K562 (cell line): ENCODE measurements at regions not wholly inside any gene's neighbourhood (a gene's known extent, or its start where the extent isn't known, plus 50 kb on each side); places are given as distances from the start of the nearest gene placed in this dataset.

ENCODE experiments used
- ATAC-seq: fragments of 200-7000 bp; cut with Tn5 transposase; 3 replicates; pipeline ENCODE4 v1.9.1; 2020; ENCODE audit warnings: moderate library complexity
- BruUV-seq: library from RNA; stranded (reverse); fragments of 400-500 nt; replicated peaks from 2 replicates; lab custom pipeline; 2021; lab: Mats Ljungman, UMichigan
- CTCF ChIA-PET: fragments of 300-600 bp; formaldehyde crosslinking; extraction: SDS; loops from one replicate; lab custom pipeline; 2021; ENCODE audit warnings: low intra/inter-chr PET ratio; lab: Yijun Ruan, JAX
- POLR2A ChIA-PET: fragments of 300-600, 350-650 bp; sonication (Branson Sonifier 250); formaldehyde crosslinking; extraction: SDS; loops from one replicate; lab custom pipeline; 2021; ENCODE audit warnings: antibody characterized with exemption, inconsistent platforms; lab: Yijun Ruan, JAX
- DNase-seq, 4 experiments: peaks; one replicate each; pipeline versions ENCODE4 v3.0.0 to v3.0.0-alpha.2; 2011 to 2018; ENCODE audit warnings: low spot score in 3 of 4, mixed read lengths in 3 of 4; ENCODE audit errors: extremely low read depth in 1 of 4
- FAIRE-seq: peaks from 2 replicates; lab custom pipeline; 2011; peaks lifted over from hg19 to GRCh38; lab: Jason Lieb, UNC
- H2AFZ ChIP-seq: 2 replicates; pipeline ENCODE4 v1.6.0; 2011; ENCODE audit warnings: low read depth, low read length, control low read depth, inconsistent platforms
- H3K27ac ChIP-seq: fragments of 200-600 bp; 3 replicates; pipeline ENCODE4 v1.8.0; 2011; ENCODE audit warnings: low read depth, mild to moderate bottlenecking, control low read depth, inconsistent platforms, low read length, moderate library complexity, mixed read lengths; ENCODE audit errors: extremely low read depth
- H3K27me3 ChIP-seq, 2 experiments: fragments of 300-600 bp in 1 of 2; 2 replicates in 1 of 2; 3 replicates in 1 of 2; pipeline versions ENCODE4 v1.6.0 to v1.8.0; 2011; ENCODE audit warnings: inconsistent platforms in 2 of 2, low read length in 2 of 2, mild to moderate bottlenecking in 1 of 2, mixed read lengths in 1 of 2, moderate library complexity in 1 of 2; ENCODE audit not compliant: control insufficient read depth in 2 of 2, insufficient read depth in 2 of 2
- H3K36me3 ChIP-seq: fragments of 300-600 bp; 3 replicates; pipeline ENCODE4 v1.8.0; 2011; ENCODE audit warnings: mild to moderate bottlenecking, low read length, inconsistent platforms; ENCODE audit not compliant: control insufficient read depth, insufficient read depth
- H3K4me1 ChIP-seq, 2 experiments: fragments of 200-600 bp in 1 of 2; replicated peaks in 1 of 2; 2 replicates in 1 of 2; 3 replicates in 1 of 2; pipeline versions ENCODE4 v1.5.1 to v1.8.0; 2011; ENCODE audit warnings: inconsistent platforms in 2 of 2, low read length in 2 of 2, mild to moderate bottlenecking in 1 of 2, mixed read lengths in 1 of 2, moderate library complexity in 1 of 2; ENCODE audit not compliant: control insufficient read depth in 2 of 2, insufficient read depth in 2 of 2
- H3K4me2 ChIP-seq: 2 replicates; pipeline ENCODE4 v1.6.1; 2011; ENCODE audit warnings: low read length, control low read depth, inconsistent platforms, mixed read lengths; ENCODE audit not compliant: insufficient read depth
- H3K4me3 ChIP-seq: fragments of 200-600 bp; sonication (generic), shearing (Covaris generic); 2 replicates; pipeline ENCODE4 v1.5.1; 2016; ENCODE audit warnings: control low read depth, inconsistent platforms
- H3K79me2 ChIP-seq: fragments of 200-600 bp; 3 replicates; pipeline ENCODE4 v1.8.0; 2011; ENCODE audit warnings: low read length, inconsistent platforms; ENCODE audit not compliant: control insufficient read depth, insufficient read depth
- H3K9ac ChIP-seq, 2 experiments: 2 replicates each; pipeline versions ENCODE4 v1.6.0 to v1.6.1; 2011; ENCODE audit warnings: low read depth in 2 of 2, low read length in 2 of 2, control low read depth in 1 of 2, inconsistent platforms in 1 of 2, mild to moderate bottlenecking in 1 of 2, mixed read lengths in 1 of 2; ENCODE audit not compliant: insufficient read depth in 1 of 2
- H3K9me1 ChIP-seq: one replicate; pipeline ENCODE4 v1.6.0; 2011; ENCODE audit warnings: inconsistent platforms, mild to moderate bottlenecking, low read length, moderate library complexity; ENCODE audit not compliant: control insufficient read depth, insufficient read depth
- H3K9me3 ChIP-seq: replicated peaks from 2 replicates; pipeline ENCODE4 v1.5.1; 2011; ENCODE audit warnings: low read depth, low read length, inconsistent platforms; ENCODE audit not compliant: control insufficient read depth, insufficient read depth
- H4K20me1 ChIP-seq: replicated peaks from 2 replicates; pipeline ENCODE4 v1.6.1; 2011; ENCODE audit warnings: low read length, inconsistent platforms, mixed read lengths; ENCODE audit not compliant: control insufficient read depth, insufficient read depth
- ADNP ChIP-seq: fragments of 200-800 bp; sonication (Bioruptor generic); IDR thresholded peaks from 2 replicates; pipeline ENCODE4 v1.6.1; 2016; ENCODE audit warnings: missing genetic modification characterization, missing compliant biosample characterization
- CEBPB ChIP-seq: fragments of 450-650 bp; IDR thresholded peaks from 2 replicates; pipeline ENCODE4 v1.6.1; 2016; ENCODE audit warnings: missing genetic modification characterization, missing compliant biosample characterization
- ETS2 ChIP-seq: IDR thresholded peaks from 2 replicates; pipeline ENCODE4 v1.6.1; 2016; ENCODE audit warnings: borderline replicate concordance, missing genetic modification characterization, mild to moderate bottlenecking, moderate library complexity, missing compliant biosample characterization; ENCODE audit not compliant: poor library complexity, severe bottlenecking
- HMGN3 ChIP-seq: IDR thresholded peaks from 2 replicates; pipeline ENCODE4 v1.6.1; 2011; ENCODE audit warnings: borderline replicate concordance, low read depth, mild to moderate bottlenecking, mixed read lengths, low read length; ENCODE audit not compliant: insufficient read length; ENCODE audit errors: extremely low read depth
- HNRNPK ChIP-seq: fragments of 200-400 bp; formaldehyde crosslinking; IDR thresholded peaks from one replicate; pipeline ENCODE4 v1.6.1; 2018; ENCODE audit warnings: mild to moderate bottlenecking, low read depth, low read length; ENCODE audit not compliant: poor library complexity, severe bottlenecking
- KLF10 ChIP-seq: fragments of 250-450 bp; sonication (Bioruptor Pico); IDR thresholded peaks from 2 replicates; pipeline ENCODE4 v1.6.1; 2021; ENCODE audit warnings: matching md5 sums
- MXI1 ChIP-seq: IDR thresholded peaks from 2 replicates; pipeline ENCODE4 v1.6.1; 2011; ENCODE audit warnings: low read depth, mild to moderate bottlenecking, improper control_type of control experiment, low read length
- NR4A1 ChIP-seq, 2 experiments: fragments of 250-450 bp in 1 of 2; fragments of 450-650 bp in 1 of 2; sonication (Bioruptor Pico) in 1 of 2; IDR thresholded peaks; 2 replicates each; pipeline versions ENCODE4 v1.4.0 to v1.6.1; 2016 to 2020; ENCODE audit warnings: mild to moderate bottlenecking in 2 of 2, missing compliant biosample characterization in 1 of 2, missing genetic modification characterization in 1 of 2, moderate library complexity in 1 of 2
- NRF1 ChIP-seq, 2 experiments: fragments of 450-650 bp; IDR thresholded peaks in 1 of 2; conservative IDR thresholded peaks in 1 of 2; 2 replicates each; pipeline ENCODE4 v1.6.1; 2014; ENCODE audit warnings: mild to moderate bottlenecking in 2 of 2
- POLR2H ChIP-seq: IDR thresholded peaks from 2 replicates; pipeline ENCODE4 v1.6.1; 2016; ENCODE audit warnings: missing genetic modification characterization, low read depth, mild to moderate bottlenecking, control low read depth, missing compliant biosample characterization, moderate library complexity
- PPARD ChIP-seq: fragments of 250-450 bp; sonication (Bioruptor Pico); IDR thresholded peaks from 2 replicates; pipeline ENCODE4 v1.8.0; 2022; ENCODE audit warnings: inconsistent platforms, mild to moderate bottlenecking, moderate library complexity
- PREB ChIP-seq: sonication (generic); formaldehyde crosslinking; IDR thresholded peaks from 2 replicates; pipeline ENCODE4 v1.8.1; 2023; ENCODE audit warnings: mild to moderate bottlenecking, missing genetic modification reagents
- SMAD4 ChIP-seq: fragments of 250-450 bp; sonication (Bioruptor Pico); conservative IDR thresholded peaks from 2 replicates; pipeline ENCODE4 v1.8.0; 2021; ENCODE audit warnings: inconsistent platforms, mild to moderate bottlenecking, moderate library complexity
- SP1 ChIP-seq: sonication (generic); formaldehyde crosslinking; IDR thresholded peaks from 2 replicates; pipeline ENCODE4 v1.8.1; 2022; ENCODE audit warnings: mild to moderate bottlenecking, missing genetic modification reagents
- TCF7L2 ChIP-seq: fragments of 150-350 bp; IDR thresholded peaks from 2 replicates; pipeline ENCODE4 v1.6.1; 2016; ENCODE audit warnings: low read depth, mild to moderate bottlenecking, low read length, moderate library complexity
- ZEB2 ChIP-seq: fragments of 450-650 bp; IDR thresholded peaks from 2 replicates; pipeline ENCODE4 v1.6.1; 2016
- ZNF146 ChIP-seq: IDR thresholded peaks from one replicate; pipeline ENCODE4 v1.6.1; 2018; ENCODE audit warnings: missing compliant biosample characterization; ENCODE audit not compliant: unreplicated experiment
- ZNF384 ChIP-seq: IDR thresholded peaks from 2 replicates; pipeline ENCODE4 v1.6.1; 2012; ENCODE audit warnings: low read depth, low read length, improper control_type of control experiment
- WGBS: fragments of 100-300 bp; shearing (Covaris generic); methylation state at CpG from one replicate; pipeline ENCODE4 v1.1.6; 2016; ENCODE audit warnings: low coverage, mixed read lengths; ENCODE audit not compliant: insufficient coverage; ENCODE audit errors: missing lambda C conversion rate; 5-methylcytosine and 5-hydroxymethylcytosine counted together
- in situ Hi-C: fragments of 300-500 bp; cut with MboI; formaldehyde crosslinking; loops from 4 replicates; pipeline ENCODE4 v1.15.0; 2018; ENCODE audit warnings: inconsistent platforms, mixed read lengths
- intact Hi-C: fragments of 100-400 bp; cut with micrococcal nuclease; formaldehyde crosslinking; loops from 2 replicates; pipeline ENCODE4 v1.14.2; 2022

GRCh38 chr13:70634893-70635292, 526.6 kb upstream of the KLHL1 start:
- intact Hi-C loops: no loop called here
- POLR2A ChIA-PET: no interaction called here
- TF ChIP-seq HNRNPK (no peak), PREB (no peak), SMAD4 (CRISPR knock-in tag) (no peak), NR4A1 (CRISPR knock-in tag; IDR thresholded peaks at IDR 0.05) (no peak), NR4A1 (tag; IDR thresholded peaks at IDR 0.05) (no peak), SP1 (no peak), ZNF384 (no peak), TCF7L2 (no peak), ETS2 (no peak), CEBPB (tag) (no peak), MXI1 (no peak), PPARD (CRISPR knock-in tag) (no peak), ADNP (tag) (no peak), ZNF146 (CRISPR knock-in tag) (no peak), HMGN3 (no peak), POLR2H (tag) (no peak), NRF1 (conservative IDR thresholded peaks at IDR 0.05 in 1 of 2, IDR thresholded peaks at IDR 0.05 in 1 of 2) (no peak), KLF10 (CRISPR knock-in tag) (no peak), ZEB2 (no peak)
- TF ChIP-seq, all 486 proteins: peak for 0

More at GRCh38 chr13:70634893-70635292, 526.6 kb upstream of the KLHL1 start:
- Histone ChIP-seq H3K36me3 (no peaks in the 10 kb centered on the region), H3K4me3 (no peak overlapping the region), H2AFZ (no peak overlapping the region), H3K9me3 (no peaks in the 10 kb centered on the region), H3K9me1 (no peaks in the 10 kb centered on the region), H3K4me2 (no peak overlapping the region), H3K27me3 (no peaks in the 10 kb centered on the region), H4K20me1 (no peaks in the 10 kb centered on the region), H3K79me2 (no peaks in the 10 kb centered on the region), H3K27ac (no peak overlapping the region), H3K4me1 (no peaks in the 10 kb centered on the region), H3K9ac (no peak overlapping the region)
- ATAC-seq (no peak), DNase-seq (no peak), FAIRE-seq (no peak)
- in situ Hi-C loops: no loop called here
- CTCF ChIA-PET: no interaction called here
- WGBS: 11% methylated on average over 3 of the region's 3 CpGs
- no TSS peak for BruUV-seq
